ENCODE measurements at regions not wholly inside any gene's neighbourhood (a gene's known extent, or its start where the extent isn't known, plus 50 kb on each side); places are given as distances from the start of the nearest gene placed in this dataset.

- TF ChIP-seq CTCF (IDR thresholded peaks at IDR 0.05; ENCODE audit: low read depth, low read length, missing control alignments) = no peak
- DNase-seq (ENCODE audit: low read depth) = no peak
- no peak overlapping the region for H3K4me3 ChIP-seq (ENCODE audit: low read depth, low read length)
These were observed 636.2 kb downstream of the BRINP1 start for GRCh38 chr9:118732998-118733397.

GRCh38 chr9:118734696-118735095 is 634.5 kb downstream of the BRINP1 start:
- no peak for DNase-seq (ENCODE audit: low read depth)
- TF ChIP-seq CTCF (IDR thresholded peaks at IDR 0.05; ENCODE audit: low read depth, low read length, missing control alignments) = no peak
- no peak overlapping the region for H3K4me3 ChIP-seq (ENCODE audit: low read depth, low read length)

DNA sequence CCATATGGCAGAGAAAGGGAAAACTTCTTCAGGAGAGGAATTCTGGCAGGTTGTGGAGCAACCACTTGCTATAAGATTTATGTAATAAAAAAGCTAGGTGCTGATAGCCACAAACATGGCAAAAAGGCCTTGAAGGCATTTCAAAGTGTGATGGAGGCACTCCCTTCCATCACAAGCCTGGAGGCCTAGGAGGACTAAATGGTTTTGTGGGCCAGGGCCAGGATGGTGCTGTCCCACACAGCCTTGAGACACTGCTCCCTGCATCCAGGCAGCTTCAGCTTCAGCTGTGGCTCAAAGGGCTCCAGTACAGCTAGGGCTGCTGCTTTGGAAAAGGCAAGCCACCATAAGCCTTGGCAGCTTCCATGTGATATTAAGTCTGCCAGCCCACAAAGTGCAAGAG is 632.8 kb downstream of the BRINP1 start:
- no peak for DNase-seq (ENCODE audit: low read depth)
- H3K4me3 ChIP-seq (ENCODE audit: low read depth, low read length) = no peak overlapping the region
- no peak for TF ChIP-seq CTCF (IDR thresholded peaks at IDR 0.05; ENCODE audit: low read depth, low read length, missing control alignments)

GRCh38 chr9:118751077-118751847 is 618.0 kb downstream of the BRINP1 start:
- no peak overlapping the region for H3K4me3 ChIP-seq (ENCODE audit: low read depth, low read length)
- no peak for TF ChIP-seq CTCF (IDR thresholded peaks at IDR 0.05; ENCODE audit: low read depth, low read length, missing control alignments)
- no peak for DNase-seq (ENCODE audit: low read depth)

GRCh38 chr9:118751848-118752223 is 617.4 kb downstream of the BRINP1 start:
- no peak overlapping the region for H3K4me3 ChIP-seq (ENCODE audit: low read depth, low read length)
- no peak for DNase-seq (ENCODE audit: low read depth)
- TF ChIP-seq CTCF (IDR thresholded peaks at IDR 0.05; ENCODE audit: low read depth, low read length, missing control alignments) = no peak

GRCh38 chr9:118761016-118761790 is 608.0 kb downstream of the BRINP1 start:
- TF ChIP-seq CTCF (IDR thresholded peaks at IDR 0.05; ENCODE audit: low read depth, low read length, missing control alignments) = no peak
- no peak overlapping the region for H3K4me3 ChIP-seq (ENCODE audit: low read depth, low read length)
- DNase-seq (ENCODE audit: low read depth) = no peak
